ENCODE measurements at regions not wholly inside any gene's neighbourhood (a gene's known extent, or its start where the extent isn't known, plus 50 kb on each side); places are given as distances from the start of the nearest gene placed in this dataset.

DNA sequence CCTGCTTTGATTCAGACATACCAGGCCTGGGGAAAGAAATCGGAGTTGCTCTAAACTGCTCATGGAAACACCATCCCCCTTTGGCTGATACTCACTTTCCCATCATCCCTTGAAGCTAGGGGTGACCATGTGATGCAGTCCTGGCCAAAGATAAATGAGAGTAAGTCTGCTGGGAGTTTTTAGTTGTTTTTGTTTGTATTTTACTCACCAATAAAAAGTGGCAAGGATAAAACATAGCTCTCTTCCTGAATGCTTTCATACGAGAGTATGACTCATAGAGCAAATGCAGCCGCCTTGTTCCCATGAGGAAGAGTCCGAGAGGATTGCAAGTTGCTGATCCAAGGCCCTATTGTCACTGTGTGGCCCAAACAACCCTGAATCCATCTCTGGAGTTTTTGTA lies 126.4 kb upstream of the TMEM132C start:
- H3K79me2 ChIP-seq (ENCODE audit: insufficient read depth, low read length) = no peaks in the 10 kb centered on the region
- no peaks in the 10 kb centered on the region for H3K9me3 ChIP-seq (ENCODE audit: insufficient read depth, low read length)
- H3K9ac ChIP-seq (ENCODE audit: low read length) = no peak overlapping the region
- no peak overlapping the region for H3K4me2 ChIP-seq (ENCODE audit: low read depth, low read length, poor library complexity, severe bottlenecking)
- no peaks in the 10 kb centered on the region for H3K27me3 ChIP-seq (ENCODE audit: low read length)
- H3K36me3 ChIP-seq (ENCODE audit: low read length) = no peaks in the 10 kb centered on the region
- H2AFZ ChIP-seq (ENCODE audit: low read depth, low read length, severe bottlenecking) = no peak overlapping the region
- no peak overlapping the region for H3K27ac ChIP-seq (ENCODE audit: low read depth, low read length)
- no peaks in the 10 kb centered on the region for H4K20me1 ChIP-seq (ENCODE audit: low read depth, low read length)
- no peaks in the 10 kb centered on the region for H3F3A ChIP-seq (ENCODE audit: insufficient read depth)
- no peaks in the 10 kb centered on the region for H3K9me2 ChIP-seq (replicated peaks; ENCODE audit: insufficient read depth, low read length)
- no peak overlapping the region for H3K4me3 ChIP-seq (ENCODE audit: insufficient read depth, low read length, poor library complexity, severe bottlenecking)
- TF ChIP-seq EZH2phosphoT487 (conservative IDR thresholded peaks at IDR 0.05; ENCODE audit: low read length) = no peak

GRCh38 chr12:128150961-128151360 lies 116.0 kb upstream of the TMEM132C start:
- Histone ChIP-seq H2AFZ (ENCODE audit: low read depth, low read length, severe bottlenecking) (no peak overlapping the region), H3K9me2 (replicated peaks; ENCODE audit: insufficient read depth, low read length) (no peaks in the 10 kb centered on the region), H3K27ac (ENCODE audit: low read depth, low read length) (no peak overlapping the region), H3K79me2 (ENCODE audit: insufficient read depth, low read length) (no peaks in the 10 kb centered on the region), H3F3A (ENCODE audit: insufficient read depth) (no peaks in the 10 kb centered on the region), H3K9ac (ENCODE audit: low read length) (no peak overlapping the region), H3K4me2 (ENCODE audit: low read depth, low read length, poor library complexity, severe bottlenecking) (no peak overlapping the region), H3K36me3 (ENCODE audit: low read length) (no peaks in the 10 kb centered on the region), H3K9me3 (ENCODE audit: insufficient read depth, low read length) (no peaks in the 10 kb centered on the region), H4K20me1 (ENCODE audit: low read depth, low read length) (no peaks in the 10 kb centered on the region), H3K4me3 (ENCODE audit: insufficient read depth, low read length, poor library complexity, severe bottlenecking) (no peak overlapping the region), H3K27me3 (ENCODE audit: low read length) (no peaks in the 10 kb centered on the region)
- TF ChIP-seq, protein P1, sequence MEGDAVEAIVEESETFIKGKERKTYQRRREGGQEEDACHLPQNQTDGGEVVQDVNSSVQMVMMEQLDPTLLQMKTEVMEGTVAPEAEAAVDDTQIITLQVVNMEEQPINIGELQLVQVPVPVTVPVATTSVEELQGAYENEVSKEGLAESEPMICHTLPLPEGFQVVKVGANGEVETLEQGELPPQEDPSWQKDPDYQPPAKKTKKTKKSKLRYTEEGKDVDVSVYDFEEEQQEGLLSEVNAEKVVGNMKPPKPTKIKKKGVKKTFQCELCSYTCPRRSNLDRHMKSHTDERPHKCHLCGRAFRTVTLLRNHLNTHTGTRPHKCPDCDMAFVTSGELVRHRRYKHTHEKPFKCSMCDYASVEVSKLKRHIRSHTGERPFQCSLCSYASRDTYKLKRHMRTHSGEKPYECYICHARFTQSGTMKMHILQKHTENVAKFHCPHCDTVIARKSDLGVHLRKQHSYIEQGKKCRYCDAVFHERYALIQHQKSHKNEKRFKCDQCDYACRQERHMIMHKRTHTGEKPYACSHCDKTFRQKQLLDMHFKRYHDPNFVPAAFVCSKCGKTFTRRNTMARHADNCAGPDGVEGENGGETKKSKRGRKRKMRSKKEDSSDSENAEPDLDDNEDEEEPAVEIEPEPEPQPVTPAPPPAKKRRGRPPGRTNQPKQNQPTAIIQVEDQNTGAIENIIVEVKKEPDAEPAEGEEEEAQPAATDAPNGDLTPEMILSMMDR (IDR thresholded peaks at IDR 0.05; ENCODE audit: insufficient read depth, low read length, poor library complexity, severe bottlenecking) = no peak
- TF ChIP-seq EZH2phosphoT487 (conservative IDR thresholded peaks at IDR 0.05; ENCODE audit: low read length) = no peak

- Histone ChIP-seq H3F3A (ENCODE audit: insufficient read depth) (no peaks in the 10 kb centered on the region), H3K9me3 (ENCODE audit: insufficient read depth, low read length) (no peaks in the 10 kb centered on the region), H3K27me3 (ENCODE audit: low read length) (no peaks in the 10 kb centered on the region), H3K9me2 (replicated peaks; ENCODE audit: insufficient read depth, low read length) (no peaks in the 10 kb centered on the region), H3K4me3 (ENCODE audit: insufficient read depth, low read length, poor library complexity, severe bottlenecking) (no peak overlapping the region), H3K36me3 (ENCODE audit: low read length) (no peaks in the 10 kb centered on the region), H3K79me2 (ENCODE audit: insufficient read depth, low read length) (no peaks in the 10 kb centered on the region), H2AFZ (ENCODE audit: low read depth, low read length, severe bottlenecking) (no peak overlapping the region), H3K4me2 (ENCODE audit: low read depth, low read length, poor library complexity, severe bottlenecking) (no peak overlapping the region), H3K27ac (ENCODE audit: low read depth, low read length) (no peak overlapping the region), H3K9ac (ENCODE audit: low read length) (no peak overlapping the region), H4K20me1 (ENCODE audit: low read depth, low read length) (no peaks in the 10 kb centered on the region)
- TF ChIP-seq, protein P1 (IDR thresholded peaks at IDR 0.05; ENCODE audit: insufficient read depth, low read length, poor library complexity, severe bottlenecking) = no peak
- no peak for TF ChIP-seq EZH2phosphoT487 (conservative IDR thresholded peaks at IDR 0.05; ENCODE audit: low read length)
Measured at GRCh38 chr12:128155571-128155970, 111.4 kb upstream of the TMEM132C start.

- Histone ChIP-seq H3F3A (ENCODE audit: insufficient read depth) (no peaks in the 10 kb centered on the region), H3K4me3 (ENCODE audit: insufficient read depth, low read length, poor library complexity, severe bottlenecking) (no peak overlapping the region), H3K9me2 (replicated peaks; ENCODE audit: insufficient read depth, low read length) (no peaks in the 10 kb centered on the region), H3K79me2 (ENCODE audit: insufficient read depth, low read length) (no peaks in the 10 kb centered on the region), H3K27me3 (ENCODE audit: low read length) (no peaks in the 10 kb centered on the region), H3K9me3 (ENCODE audit: insufficient read depth, low read length) (no peaks in the 10 kb centered on the region), H3K4me2 (ENCODE audit: low read depth, low read length, poor library complexity, severe bottlenecking) (no peak overlapping the region), H3K36me3 (ENCODE audit: low read length) (no peaks in the 10 kb centered on the region), H3K9ac (ENCODE audit: low read length) (no peak overlapping the region), H3K27ac (ENCODE audit: low read depth, low read length) (no peak overlapping the region), H2AFZ (ENCODE audit: low read depth, low read length, severe bottlenecking) (no peak overlapping the region), H4K20me1 (ENCODE audit: low read depth, low read length) (no peaks in the 10 kb centered on the region)
- TF ChIP-seq EZH2phosphoT487 (conservative IDR thresholded peaks at IDR 0.05; ENCODE audit: low read length) = no peak
- TF ChIP-seq, protein P1 (IDR thresholded peaks at IDR 0.05; ENCODE audit: insufficient read depth, low read length, poor library complexity, severe bottlenecking) = no peak
Measured at GRCh38 chr12:128163086-128163485, 103.9 kb upstream of the TMEM132C start.
